ENCODE measurements at regions not wholly inside any gene's neighbourhood (a gene's known extent, or its start where the extent isn't known, plus 50 kb on each side); places are given as distances from the start of the nearest gene placed in this dataset.

- H3K9me3 Mint-ChIP-seq (ENCODE audit: unreplicated experiment), result no peaks in the 10 kb centered on the region
- Histone ChIP-seq H3K4me3 (ENCODE audit: low read depth, low read length) (no peak overlapping the region), H3K4me1 (no peaks in the 10 kb centered on the region), H3K27me3 (replicated peaks; ENCODE audit: control insufficient read depth, insufficient read depth, low read length) (no peaks in the 10 kb centered on the region), H3K9me3 (no peaks in the 10 kb centered on the region), H3K36me3 (ENCODE audit: control insufficient read depth, insufficient read depth, low read length) (no peaks in the 10 kb centered on the region)
- H3K36me3 Mint-ChIP-seq (ENCODE audit: insufficient read depth, unreplicated experiment), result no peaks in the 10 kb centered on the region
- ChIA-PET CTCF (no interaction called here), POLR2A (no interaction called here)
- TF ChIP-seq, protein P1, sequence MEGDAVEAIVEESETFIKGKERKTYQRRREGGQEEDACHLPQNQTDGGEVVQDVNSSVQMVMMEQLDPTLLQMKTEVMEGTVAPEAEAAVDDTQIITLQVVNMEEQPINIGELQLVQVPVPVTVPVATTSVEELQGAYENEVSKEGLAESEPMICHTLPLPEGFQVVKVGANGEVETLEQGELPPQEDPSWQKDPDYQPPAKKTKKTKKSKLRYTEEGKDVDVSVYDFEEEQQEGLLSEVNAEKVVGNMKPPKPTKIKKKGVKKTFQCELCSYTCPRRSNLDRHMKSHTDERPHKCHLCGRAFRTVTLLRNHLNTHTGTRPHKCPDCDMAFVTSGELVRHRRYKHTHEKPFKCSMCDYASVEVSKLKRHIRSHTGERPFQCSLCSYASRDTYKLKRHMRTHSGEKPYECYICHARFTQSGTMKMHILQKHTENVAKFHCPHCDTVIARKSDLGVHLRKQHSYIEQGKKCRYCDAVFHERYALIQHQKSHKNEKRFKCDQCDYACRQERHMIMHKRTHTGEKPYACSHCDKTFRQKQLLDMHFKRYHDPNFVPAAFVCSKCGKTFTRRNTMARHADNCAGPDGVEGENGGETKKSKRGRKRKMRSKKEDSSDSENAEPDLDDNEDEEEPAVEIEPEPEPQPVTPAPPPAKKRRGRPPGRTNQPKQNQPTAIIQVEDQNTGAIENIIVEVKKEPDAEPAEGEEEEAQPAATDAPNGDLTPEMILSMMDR (IDR thresholded peaks at IDR 0.05; ENCODE audit: insufficient read depth in 1 of 2, low read depth in 1 of 2, low read length in 1 of 2, severe bottlenecking in 1 of 2, unreplicated experiment in 1 of 2), result no peak
- H3K4me3 Mint-ChIP-seq (ENCODE audit: unreplicated experiment), result no peak overlapping the region
- peaks cover 8% of the 10 kb centered on the region for H3K27me3 Mint-ChIP-seq (ENCODE audit: insufficient read depth, unreplicated experiment)
- DNase-seq, result no peak
- H3K4me1 Mint-ChIP-seq (ENCODE audit: low read depth, unreplicated experiment), result no peaks in the 10 kb centered on the region
- BruUV-seq (replicated peaks), result no TSS peak
- H3K27ac Mint-ChIP-seq (ENCODE audit: unreplicated experiment), result no peak overlapping the region
- intact Hi-C loops (cut with micrococcal nuclease; ENCODE audit: unreplicated experiment), result no loop called here
These were observed 243.7 kb upstream of the PRKCQ start for GRCh38 chr10:6823770-6824169.

DNA sequence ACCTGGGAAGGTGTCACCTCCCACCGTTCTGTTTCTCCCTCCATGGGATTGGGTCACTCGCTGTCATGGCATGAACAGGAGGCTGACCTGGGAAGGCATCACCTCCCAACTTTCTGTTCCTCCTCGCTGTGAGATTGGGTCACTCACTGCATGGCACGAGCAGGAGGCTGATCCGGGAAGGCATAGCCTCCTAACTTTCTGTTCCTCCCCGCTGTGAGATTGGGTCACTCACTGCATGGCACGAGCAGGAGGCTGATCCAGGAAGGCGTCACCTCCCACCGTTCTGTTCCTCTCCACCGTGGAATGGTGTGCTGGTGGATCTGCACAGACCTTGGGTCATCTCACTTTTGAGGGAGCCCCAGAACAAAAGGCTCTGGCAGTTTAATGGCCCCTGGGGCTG is 239.2 kb upstream of the PRKCQ start:
- no peaks in the 10 kb centered on the region for H3K36me3 Mint-ChIP-seq (ENCODE audit: insufficient read depth, unreplicated experiment)
- H3K4me1 Mint-ChIP-seq (ENCODE audit: low read depth, unreplicated experiment), result no peaks in the 10 kb centered on the region
- TF ChIP-seq, protein P1 (IDR thresholded peaks at IDR 0.05; ENCODE audit: insufficient read depth in 1 of 2, low read depth in 1 of 2, low read length in 1 of 2, severe bottlenecking in 1 of 2, unreplicated experiment in 1 of 2), result no peak
- ChIA-PET CTCF (no interaction called here), POLR2A (no interaction called here)
- H3K36me3 ChIP-seq (ENCODE audit: control insufficient read depth, insufficient read depth, low read length), result no peaks in the 10 kb centered on the region
- no peaks in the 10 kb centered on the region for H3K9me3 Mint-ChIP-seq (ENCODE audit: unreplicated experiment)
- H3K27me3 ChIP-seq (replicated peaks; ENCODE audit: control insufficient read depth, insufficient read depth, low read length), result no peaks in the 10 kb centered on the region
- intact Hi-C loops (cut with micrococcal nuclease; ENCODE audit: unreplicated experiment), result no loop called here
- no peak for DNase-seq
- H3K9me3 ChIP-seq, result no peaks in the 10 kb centered on the region
- H3K4me3 Mint-ChIP-seq (ENCODE audit: unreplicated experiment), result no peak overlapping the region
- no peak overlapping the region for H3K27ac Mint-ChIP-seq (ENCODE audit: unreplicated experiment)
- H3K4me3 ChIP-seq (ENCODE audit: low read depth, low read length), result no peak overlapping the region
- BruUV-seq (replicated peaks), result no TSS peak
- H3K4me1 ChIP-seq, result no peaks in the 10 kb centered on the region
- peaks cover 13% of the 10 kb centered on the region for H3K27me3 Mint-ChIP-seq (ENCODE audit: insufficient read depth, unreplicated experiment)

- H3K27ac Mint-ChIP-seq (ENCODE audit: unreplicated experiment), result no peak overlapping the region
- H3K36me3 Mint-ChIP-seq (ENCODE audit: insufficient read depth, unreplicated experiment), result no peaks in the 10 kb centered on the region
These were observed 237.7 kb upstream of the PRKCQ start for GRCh38 chr10:6817770-6818169.

More at GRCh38 chr10:6817770-6818169, 237.7 kb upstream of the PRKCQ start:
- Mint-ChIP-seq H3K27me3 (ENCODE audit: insufficient read depth, unreplicated experiment) (peaks cover 14% of the 10 kb centered on the region), H3K4me1 (ENCODE audit: low read depth, unreplicated experiment) (no peaks in the 10 kb centered on the region), H3K4me3 (ENCODE audit: unreplicated experiment) (no peak overlapping the region), H3K9me3 (ENCODE audit: unreplicated experiment) (no peaks in the 10 kb centered on the region)
- intact Hi-C loops (cut with micrococcal nuclease; ENCODE audit: unreplicated experiment), result no loop called here
- Histone ChIP-seq H3K27me3 (replicated peaks; ENCODE audit: control insufficient read depth, insufficient read depth, low read length) (no peaks in the 10 kb centered on the region), H3K36me3 (ENCODE audit: control insufficient read depth, insufficient read depth, low read length) (no peaks in the 10 kb centered on the region), H3K9me3 (no peaks in the 10 kb centered on the region), H3K4me3 (ENCODE audit: low read depth, low read length) (no peak overlapping the region), H3K4me1 (no peaks in the 10 kb centered on the region)
- no TSS peak for BruUV-seq (replicated peaks)
- DNase-seq, result no peak
- TF ChIP-seq, protein P1 (IDR thresholded peaks at IDR 0.05; ENCODE audit: insufficient read depth in 1 of 2, low read depth in 1 of 2, low read length in 1 of 2, severe bottlenecking in 1 of 2, unreplicated experiment in 1 of 2), result no peak
- POLR2A ChIA-PET, result no interaction called here
- CTCF ChIA-PET, result no interaction called here
